CD4-positive, alpha-beta T cell treated with Interleukin-10 for 1 hour (primary cell): ENCODE measurements at regions not wholly inside any gene's neighbourhood (a gene's known extent, or its start where the extent isn't known, plus 50 kb on each side); places are given as distances from the start of the nearest gene placed in this dataset.

ENCODE experiments used
- DNase-seq: peaks from one replicate; pipeline ENCODE4 v3.0.0-alpha.2; 2020

- no peak for DNase-seq
Measured at GRCh38 chr13:104766319-104766718, 1700.1 kb upstream of the SLC10A2 start.

- DNase-seq = no peak
Measured at GRCh38 chr13:104764600-104764999, 1698.4 kb upstream of the SLC10A2 start.

- DNase-seq = no peak
Measured at GRCh38 chr13:104759069-104759468, 1692.9 kb upstream of the SLC10A2 start.

GRCh38 chr13:104757712-104758111, 1691.5 kb upstream of the SLC10A2 start:
- DNase-seq = no peak

- DNase-seq = no peak
Measured at GRCh38 chr13:104750377-104750776, 1684.2 kb upstream of the SLC10A2 start.

GRCh38 chr13:104740641-104741222, 1674.5 kb upstream of the SLC10A2 start:
- DNase-seq = no peak

GRCh38 chr13:104737713-104738112, 1671.5 kb upstream of the SLC10A2 start:
- DNase-seq = no peak

GRCh38 chr13:104733427-104733826, 1667.2 kb upstream of the SLC10A2 start:
- DNase-seq = no peak

GRCh38 chr13:104715111-104715510, 1648.9 kb upstream of the SLC10A2 start:
- no peak for DNase-seq

GRCh38 chr13:104705031-104705750, 1639.0 kb upstream of the SLC10A2 start:
- DNase-seq = no peak

GRCh38 chr13:104701591-104701990, 1635.4 kb upstream of the SLC10A2 start:
- no peak for DNase-seq

GRCh38 chr13:104694397-104694796, 1628.2 kb upstream of the SLC10A2 start:
- DNase-seq = no peak

GRCh38 chr13:104693126-104693525, 1626.9 kb upstream of the SLC10A2 start:
- DNase-seq = no peak

- no peak for DNase-seq
Measured at GRCh38 chr13:104691767-104692467, 1625.7 kb upstream of the SLC10A2 start.

- no peak for DNase-seq
Measured at GRCh38 chr13:104686484-104686883, 1620.3 kb upstream of the SLC10A2 start.

GRCh38 chr13:104683789-104684188, 1617.6 kb upstream of the SLC10A2 start:
- DNase-seq = no peak

GRCh38 chr13:104678161-104678560, 1611.9 kb upstream of the SLC10A2 start:
- no peak for DNase-seq

GRCh38 chr13:104671901-104672300, 1605.7 kb upstream of the SLC10A2 start:
- DNase-seq = no peak

GRCh38 chr13:104657196-104657595, 1591.0 kb upstream of the SLC10A2 start:
- DNase-seq = no peak

- no peak for DNase-seq
Measured at GRCh38 chr13:104650431-104650830, 1584.2 kb upstream of the SLC10A2 start.

GRCh38 chr13:104648291-104648690, 1582.1 kb upstream of the SLC10A2 start:
- DNase-seq = no peak

GRCh38 chr13:104645786-104646185, 1579.6 kb upstream of the SLC10A2 start:
- DNase-seq = no peak

- DNase-seq = no peak
Measured at GRCh38 chr13:104641309-104641708, 1575.1 kb upstream of the SLC10A2 start.

GRCh38 chr13:104635879-104636278, 1569.7 kb upstream of the SLC10A2 start:
- DNase-seq = no peak
